ENCODE measurements at regions not wholly inside any gene's neighbourhood (a gene's known extent, or its start where the extent isn't known, plus 50 kb on each side); places are given as distances from the start of the nearest gene placed in this dataset.
A peak's percentile ranks its signal among the peaks of the same experiment; 100 is the strongest.

GRCh38 chr9:109914280-109915027 lies 134.5 kb downstream of the PALM2AKAP2 start:
- DNase-seq, result no peak

- no peak for DNase-seq
Observed at GRCh38 chr9:109916316-109916715, 136.3 kb downstream of the PALM2AKAP2 start.

DNA sequence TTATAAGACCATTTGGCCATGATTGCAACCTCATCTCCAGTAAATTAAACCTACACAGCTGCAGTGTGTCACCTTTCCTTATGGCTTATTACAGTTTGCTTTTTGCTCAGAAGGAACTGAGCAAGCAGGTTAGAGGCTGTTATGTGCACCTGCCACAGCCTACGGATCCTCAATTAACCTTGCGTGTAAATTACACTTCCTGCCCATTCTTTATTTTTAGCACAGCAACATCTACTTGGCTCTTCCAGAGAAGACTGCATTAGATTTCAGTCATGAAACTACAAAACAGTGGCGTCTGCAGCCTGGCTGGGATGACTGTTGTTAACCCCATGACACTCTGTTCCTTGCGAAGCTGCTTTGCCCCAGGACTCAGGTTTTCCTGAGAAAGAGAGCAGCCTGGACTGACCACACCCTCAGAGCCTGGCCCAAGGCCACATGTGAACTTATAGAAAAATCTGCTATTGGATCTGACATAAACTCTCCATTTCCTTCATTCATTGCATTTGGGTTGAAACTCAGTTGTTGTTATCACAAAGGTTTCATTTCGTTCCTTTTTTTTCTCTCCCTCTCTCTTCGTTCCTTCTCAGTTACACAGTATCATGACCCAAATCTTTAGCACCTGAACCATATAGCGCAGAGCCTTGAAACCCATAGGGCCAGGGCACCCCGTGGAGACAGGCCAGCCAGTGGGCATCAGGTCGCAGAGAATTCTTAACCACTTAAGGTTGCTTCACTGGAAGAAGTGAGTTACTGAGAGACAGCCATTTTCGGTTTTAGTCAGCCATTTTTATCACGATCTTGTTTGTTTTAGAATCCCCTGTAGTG lies 138.6 kb downstream of the PALM2AKAP2 start:
- DNase-seq, result no peak

- no peak for DNase-seq
Observed at GRCh38 chr9:109919736-109920408, 139.9 kb downstream of the PALM2AKAP2 start.

GRCh38 chr9:109922617-109923470 lies 142.8 kb downstream of the PALM2AKAP2 start:
- peak; percentile 48 for DNase-seq

- DNase-seq, result peak; percentile 65
Observed at GRCh38 chr9:109923471-109923760, 143.4 kb downstream of the PALM2AKAP2 start.

DNA sequence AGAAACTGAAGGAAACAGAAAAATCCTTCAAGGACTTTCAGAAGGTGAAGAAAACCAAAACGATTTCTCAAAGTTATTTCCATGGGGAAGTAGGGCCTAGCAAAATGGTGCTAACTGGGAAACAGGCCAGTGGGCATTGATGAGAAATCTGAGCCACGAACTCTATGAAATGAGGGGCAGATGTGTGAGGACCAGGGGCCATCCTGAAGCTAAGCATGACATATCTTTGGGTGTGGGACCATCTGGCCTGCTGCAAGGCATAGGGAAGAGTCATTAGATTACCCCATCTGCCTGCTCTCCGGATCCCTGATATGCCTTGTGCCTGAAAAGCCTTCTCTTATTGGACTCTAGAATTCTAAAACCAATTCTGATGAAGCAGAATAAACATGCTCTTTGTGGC lies 143.8 kb downstream of the PALM2AKAP2 start:
- no peak for DNase-seq

DNA sequence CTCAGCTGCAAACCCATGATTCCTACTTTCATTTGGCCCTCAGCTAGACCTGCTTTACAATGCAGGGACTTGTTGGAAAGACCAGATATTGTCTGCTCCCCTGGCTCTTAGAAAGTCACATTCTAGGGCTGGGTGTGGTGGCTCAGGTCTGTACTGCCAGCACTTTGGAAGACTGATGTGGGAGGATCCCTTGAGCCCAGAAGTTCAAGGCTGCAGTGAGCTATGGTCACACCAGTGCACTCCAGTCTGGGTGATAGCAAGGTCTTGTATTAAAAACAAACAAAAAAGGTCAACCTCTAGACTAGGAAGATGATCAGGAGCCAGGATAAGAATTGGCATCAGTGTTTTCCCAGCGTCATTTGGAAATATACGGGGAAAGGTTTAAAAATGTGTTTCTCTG lies 145.8 kb downstream of the PALM2AKAP2 start:
- DNase-seq, result no peak

DNA sequence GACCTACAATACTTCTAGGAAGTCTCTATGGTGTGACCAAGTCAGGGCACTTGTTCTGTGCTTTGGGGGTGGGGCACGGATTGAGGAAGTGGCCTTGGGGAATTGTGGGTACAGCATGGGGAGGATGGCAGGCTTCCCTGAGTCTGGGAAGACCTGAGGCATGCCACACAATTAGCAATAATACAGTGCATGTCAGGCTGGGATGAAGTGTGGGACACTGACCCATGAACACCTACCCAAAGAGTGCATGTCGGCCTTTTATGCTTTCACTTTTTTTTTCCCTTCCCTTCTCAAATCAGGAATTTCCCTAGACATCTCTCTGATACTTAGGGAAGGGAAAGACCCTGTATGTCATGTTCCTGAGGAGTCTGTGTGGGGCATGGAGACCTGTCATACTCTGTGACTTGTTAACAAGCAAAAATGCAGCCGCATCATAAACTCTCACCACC lies 146.4 kb downstream of the PALM2AKAP2 start:
- no peak for DNase-seq

GRCh38 chr9:109931623-109932022 lies 151.6 kb downstream of the PALM2AKAP2 start:
- no peak for DNase-seq

DNA sequence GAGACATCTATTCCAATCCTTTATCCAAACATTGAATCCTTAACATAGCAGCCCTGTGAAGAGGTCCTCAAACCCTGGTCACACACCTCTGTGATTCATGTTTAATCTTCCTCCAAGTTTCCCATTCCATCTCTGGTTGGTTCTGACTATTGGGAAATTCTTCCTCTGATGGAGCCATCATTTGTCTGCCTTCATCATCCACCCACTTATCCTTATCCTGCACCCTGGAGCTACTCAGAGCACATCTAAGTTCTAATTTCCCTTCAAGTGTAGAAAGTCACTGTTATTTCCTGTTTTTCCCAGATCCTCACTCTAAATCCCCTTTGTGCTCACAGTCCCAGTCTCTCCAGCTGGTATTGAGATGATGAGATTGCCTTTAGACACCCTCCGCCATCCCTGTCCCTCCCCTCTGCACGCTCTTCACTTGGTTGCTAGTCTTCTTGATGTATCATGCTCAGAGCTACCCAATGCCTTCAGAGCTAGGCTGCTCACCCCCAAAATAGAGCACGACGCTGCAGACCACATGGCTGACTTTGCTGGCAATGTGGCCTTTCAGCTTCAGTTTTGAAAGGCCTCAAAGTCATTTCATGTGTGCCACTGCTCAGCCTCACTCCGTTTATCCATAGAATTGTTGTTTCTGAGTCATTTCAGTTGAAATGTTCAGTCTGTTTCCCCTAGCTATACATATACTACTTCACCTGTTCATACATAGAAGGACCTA lies 154.3 kb downstream of the PALM2AKAP2 start:
- no peak for DNase-seq

- DNase-seq, result no peak
Observed at GRCh38 chr9:109934857-109935215, 154.8 kb downstream of the PALM2AKAP2 start.

DNA sequence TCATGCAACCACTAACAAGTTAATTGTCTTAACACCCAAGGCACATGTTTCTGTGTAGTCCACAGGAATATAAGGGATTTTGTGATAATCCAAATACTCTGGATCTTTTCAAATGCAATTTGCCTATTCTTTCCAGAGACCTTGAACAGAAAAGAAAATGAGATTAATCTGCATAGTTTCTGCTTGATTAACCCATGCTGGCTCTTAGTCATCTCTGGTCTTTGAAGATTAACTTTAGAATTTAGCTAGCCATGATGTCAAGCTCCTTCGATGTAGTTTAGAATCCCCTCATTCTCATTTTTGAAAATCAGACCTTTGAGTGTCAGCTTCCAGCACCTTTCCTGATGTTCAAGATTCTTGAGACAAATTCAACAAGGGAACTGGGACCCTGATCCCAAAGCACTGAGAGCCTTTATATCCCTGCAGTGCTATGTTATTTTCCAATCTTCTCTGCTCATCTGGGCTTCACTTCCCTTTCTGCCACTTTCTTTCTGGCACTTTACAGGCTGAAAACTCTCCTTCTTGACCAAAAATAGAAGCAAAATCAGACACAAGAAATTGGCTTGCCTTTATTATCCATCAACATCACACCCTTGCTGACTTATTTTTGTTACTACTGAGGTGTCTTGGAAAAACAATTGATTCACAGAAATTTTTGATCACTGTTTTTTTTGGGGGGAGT lies 155.5 kb downstream of the PALM2AKAP2 start:
- no peak for DNase-seq

- no peak for DNase-seq
Observed at GRCh38 chr9:109937861-109938453, 158.0 kb downstream of the PALM2AKAP2 start.

GRCh38 chr9:109939698-109940342 lies 159.8 kb downstream of the PALM2AKAP2 start:
- DNase-seq, result no peak

GRCh38 chr9:109940561-109940960 lies 160.6 kb downstream of the PALM2AKAP2 start:
- no peak for DNase-seq

- no peak for DNase-seq
Observed at GRCh38 chr9:109941771-109942170, 161.8 kb downstream of the PALM2AKAP2 start.

GRCh38 chr9:109945573-109945972 lies 165.6 kb downstream of the PALM2AKAP2 start:
- DNase-seq, result no peak

DNA sequence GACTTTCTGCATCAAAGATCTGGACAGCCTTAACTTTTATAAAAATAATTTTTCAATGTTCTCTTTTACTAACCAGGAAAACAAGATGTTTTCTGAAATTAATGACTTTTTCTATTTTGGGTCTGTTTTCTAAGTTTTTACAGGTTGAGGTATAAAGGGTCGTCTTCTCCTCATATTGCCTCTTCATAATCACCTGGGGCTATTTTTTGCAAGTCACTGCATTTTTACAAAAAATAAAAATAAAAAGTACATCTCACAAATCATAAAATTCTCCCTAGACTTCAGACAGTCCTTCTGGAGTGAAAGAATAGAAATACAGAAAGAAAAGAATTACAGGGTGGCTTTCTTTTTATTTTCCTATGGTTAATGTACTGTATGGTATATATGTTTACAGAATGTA lies 168.5 kb downstream of the PALM2AKAP2 start:
- no peak for DNase-seq

GRCh38 chr9:109950710-109951443 lies 170.9 kb downstream of the PALM2AKAP2 start:
- no peak for DNase-seq

Data from left hindlimb (tissue), 1 donor.